ENCODE measurements at regions not wholly inside any gene's neighbourhood (a gene's known extent, or its start where the extent isn't known, plus 50 kb on each side); places are given as distances from the start of the nearest gene placed in this dataset.
A peak's percentile ranks its signal among the peaks of the same experiment; 100 is the strongest.

DNA sequence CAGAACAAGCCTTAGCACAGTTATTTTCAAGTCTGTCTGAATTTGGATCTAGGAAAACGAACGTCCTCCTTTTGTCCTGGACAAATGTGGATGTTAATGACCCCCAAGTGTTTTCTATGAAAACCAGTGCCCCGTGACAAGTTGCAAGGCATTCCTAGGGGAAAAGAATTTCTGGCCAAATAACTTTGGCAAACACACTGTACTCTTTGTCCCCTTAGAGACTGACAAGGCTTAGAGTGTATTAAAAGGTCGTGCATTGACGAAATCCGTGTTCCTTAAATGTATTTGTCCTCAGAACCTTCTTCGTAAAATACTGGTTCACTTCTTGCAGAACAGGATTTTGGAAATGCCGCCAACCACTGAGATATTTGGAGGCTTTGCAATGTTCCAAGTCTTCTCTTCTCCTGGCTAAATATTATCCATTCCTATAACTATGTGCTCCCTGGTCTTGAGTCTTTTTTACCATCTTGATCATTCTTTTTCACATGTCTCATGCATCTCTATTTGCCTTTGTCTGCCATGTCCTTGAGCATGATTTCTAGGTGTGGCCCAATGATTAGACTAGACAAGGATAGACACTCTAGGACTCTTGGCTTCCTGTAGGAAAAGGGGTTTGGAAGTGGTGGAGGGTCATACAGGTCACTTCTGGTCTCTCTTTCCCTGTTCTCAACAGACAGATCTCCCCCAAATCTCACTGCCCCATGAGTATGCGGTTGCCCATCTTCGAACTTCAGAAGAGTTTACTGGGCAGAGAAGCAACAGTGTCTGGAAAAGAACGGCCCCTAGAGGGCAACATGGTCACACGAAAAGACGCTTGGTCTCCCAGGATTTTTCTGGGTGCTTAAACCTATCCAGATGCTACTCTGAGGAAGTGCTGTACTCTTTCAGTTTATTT lies 117.5 kb downstream of the EDEM1 start:
- DNase-seq = peak; percentile 48

DNA sequence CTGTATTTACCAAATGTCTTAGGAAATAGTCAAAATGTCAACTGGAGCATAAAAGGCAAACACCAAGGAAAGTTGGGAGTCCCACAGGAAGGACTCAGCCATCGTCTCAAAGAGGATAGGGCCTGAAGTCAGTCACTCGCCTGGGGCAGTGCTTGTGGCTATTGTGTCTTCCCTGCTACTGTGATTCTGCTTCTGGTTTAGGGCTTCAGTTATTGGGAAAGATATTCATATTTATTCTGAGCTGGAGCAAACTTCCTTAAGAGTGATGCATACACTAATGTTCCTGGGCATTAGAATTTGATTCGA lies 118.1 kb downstream of the EDEM1 start:
- no peak for DNase-seq

DNA sequence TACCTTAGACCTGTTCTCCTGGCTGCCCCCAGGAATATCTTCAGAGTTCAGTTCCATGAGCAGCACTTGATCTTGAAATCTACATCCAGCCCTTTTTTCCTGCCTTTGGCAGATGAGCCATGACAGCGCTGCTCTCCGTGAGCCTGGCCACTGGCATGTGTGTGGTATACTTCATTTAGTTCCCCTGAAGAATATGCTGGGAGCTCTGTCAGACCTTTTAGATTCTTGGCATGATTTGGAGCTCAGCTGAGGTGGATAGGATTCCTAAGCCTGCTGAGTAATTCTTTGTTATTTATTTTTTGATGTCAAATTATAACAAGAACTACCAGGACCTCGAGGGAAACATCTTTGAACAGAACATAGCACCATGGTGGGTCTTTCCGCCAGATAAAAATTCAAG lies 121.7 kb downstream of the EDEM1 start:
- no peak for DNase-seq

DNA sequence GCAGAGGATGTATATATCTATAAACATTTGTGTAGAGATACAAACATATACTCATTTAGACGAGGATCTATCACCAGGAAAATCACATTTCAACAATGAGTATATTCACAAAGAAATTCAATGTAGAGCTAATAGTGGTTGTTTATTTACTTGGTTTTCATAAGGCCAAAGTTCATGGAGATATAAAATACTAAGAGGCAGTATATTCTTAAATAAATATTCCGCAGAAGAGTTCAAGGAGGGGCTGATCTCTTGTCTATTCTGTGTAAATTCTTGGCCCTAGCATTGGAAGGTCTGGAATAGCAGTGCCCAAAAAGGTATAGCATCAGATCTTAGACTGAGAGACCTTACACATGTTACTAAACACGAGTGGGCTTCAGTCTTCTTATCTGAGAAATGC lies 122.1 kb downstream of the EDEM1 start:
- no peak for DNase-seq

DNA sequence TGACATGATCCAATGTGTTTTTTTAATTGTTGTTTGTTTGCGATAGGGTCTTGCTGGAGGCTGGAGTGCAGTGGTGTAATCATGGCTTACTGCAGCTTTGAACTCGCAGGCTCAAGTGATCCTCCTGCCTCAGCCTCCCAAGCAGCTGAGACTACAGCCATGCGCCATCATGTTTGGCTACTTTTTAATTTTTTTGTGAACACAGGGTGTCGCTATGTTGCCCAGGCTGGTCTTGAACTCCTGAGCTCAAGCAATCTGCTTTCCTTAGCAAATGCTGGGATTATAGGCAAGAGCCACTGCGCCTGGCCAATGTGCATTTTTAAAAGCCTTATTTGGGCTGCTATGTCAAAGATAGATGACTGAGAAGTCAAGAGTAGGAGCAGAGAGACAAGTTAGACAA lies 123.0 kb downstream of the EDEM1 start:
- DNase-seq = no peak

DNA sequence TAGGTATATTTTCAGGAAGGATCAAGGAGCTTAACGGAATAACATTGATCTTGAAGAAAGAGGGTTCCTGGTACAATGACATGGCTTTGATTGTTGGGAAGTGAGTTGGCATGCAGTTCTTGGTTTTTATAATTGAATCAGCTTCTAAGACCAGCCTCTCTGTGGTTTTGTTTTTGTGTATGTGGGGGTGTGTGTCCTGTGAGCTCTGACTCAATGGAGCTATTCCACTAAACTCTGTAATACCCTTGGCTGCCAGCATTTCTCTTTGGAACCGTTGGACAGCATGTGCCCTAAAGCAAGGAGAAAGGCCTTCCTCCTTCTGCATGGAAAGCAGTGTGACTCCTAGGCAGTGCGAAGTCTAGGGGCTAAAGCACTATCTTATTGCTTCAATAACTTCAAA lies 124.8 kb downstream of the EDEM1 start:
- no peak for DNase-seq

DNA sequence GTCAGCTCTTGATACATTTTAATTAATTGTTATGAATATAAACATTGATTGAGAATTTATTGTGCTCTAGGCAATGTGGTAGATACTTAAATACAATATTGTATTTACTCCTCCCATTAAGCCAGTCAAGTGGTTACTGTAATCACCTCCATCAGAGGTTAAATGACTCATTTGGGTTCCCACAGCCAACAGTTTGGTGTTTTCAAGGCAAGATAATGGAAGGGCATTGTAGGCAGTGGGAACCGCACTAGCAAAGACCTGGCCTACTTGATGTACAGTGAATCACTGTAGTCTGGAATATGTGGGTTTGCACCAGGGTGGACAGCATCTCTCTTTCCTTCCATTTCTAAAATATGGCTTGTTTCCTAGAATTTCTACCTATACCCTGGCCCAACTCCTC lies 127.4 kb downstream of the EDEM1 start:
- DNase-seq = peak; percentile 12

DNA sequence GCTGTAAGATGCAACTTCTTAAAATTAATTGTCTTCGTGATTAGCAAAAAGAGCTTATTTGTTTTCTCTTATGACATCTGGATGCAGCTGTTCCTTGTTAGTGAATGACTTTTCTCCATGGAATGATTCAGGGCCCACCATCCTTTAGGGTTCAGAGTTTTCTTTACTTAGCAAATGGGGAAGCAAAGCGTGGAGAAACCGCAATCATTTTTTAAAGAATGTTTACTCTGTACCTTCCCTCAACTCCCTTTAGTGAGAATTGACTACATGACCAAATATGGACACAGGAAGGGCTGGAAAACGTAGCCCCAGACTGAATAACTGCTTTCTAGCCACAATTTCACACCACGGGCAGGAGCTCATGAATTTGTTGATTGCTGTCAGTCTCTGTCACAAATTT lies 130.1 kb downstream of the EDEM1 start:
- DNase-seq = no peak

DNA sequence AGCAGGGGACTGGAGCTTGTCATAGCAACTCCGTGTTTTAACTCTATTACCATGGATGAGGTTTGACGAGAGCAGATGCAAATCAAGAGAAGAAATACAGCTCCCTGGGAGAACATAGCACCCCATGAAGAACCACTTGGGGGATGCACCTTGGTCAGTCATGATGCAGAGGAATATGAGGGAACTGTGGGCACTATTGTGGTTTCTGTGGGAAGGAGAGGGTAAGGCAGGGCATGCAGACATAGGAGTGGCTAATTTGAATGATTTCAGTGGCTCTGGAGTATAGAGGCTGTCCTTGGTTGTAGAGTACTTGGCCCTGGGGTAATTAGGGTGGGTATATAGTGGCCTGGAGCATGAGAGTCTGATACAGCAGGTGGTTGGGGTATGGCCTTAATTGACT lies 131.9 kb downstream of the EDEM1 start:
- no peak for DNase-seq

DNA sequence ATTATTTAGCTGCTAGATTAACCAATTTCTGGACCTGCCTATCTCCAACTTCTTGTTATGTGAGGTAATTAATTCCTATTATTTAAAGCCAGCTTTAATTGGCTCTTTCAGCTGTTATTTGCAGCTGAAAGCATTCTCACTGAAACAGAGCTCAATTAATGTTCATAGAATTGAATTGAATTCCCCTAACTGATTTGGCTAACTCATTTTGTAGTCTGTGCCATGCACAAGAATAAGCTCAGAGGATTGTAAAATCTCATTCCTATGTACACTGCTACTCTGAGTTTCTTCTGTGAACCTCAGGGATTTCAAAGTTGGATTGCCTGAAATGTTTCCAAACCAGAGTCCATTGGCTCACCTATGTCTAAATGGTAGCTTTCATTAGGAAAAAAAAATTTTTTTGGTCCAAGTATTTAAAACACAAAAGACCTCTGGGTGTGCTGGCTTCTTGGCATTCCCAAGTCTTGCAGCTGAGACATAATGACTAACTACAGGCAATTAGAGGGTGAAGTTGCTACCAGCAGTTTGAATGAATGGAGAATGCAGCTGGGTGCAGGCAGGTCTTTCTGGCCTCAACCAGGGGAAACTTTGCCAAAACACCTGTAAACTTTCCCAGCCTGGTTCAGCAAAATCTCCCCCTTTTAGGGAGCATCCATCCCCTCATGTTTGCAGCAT lies 134.3 kb downstream of the EDEM1 start:
- no peak for DNase-seq

DNA sequence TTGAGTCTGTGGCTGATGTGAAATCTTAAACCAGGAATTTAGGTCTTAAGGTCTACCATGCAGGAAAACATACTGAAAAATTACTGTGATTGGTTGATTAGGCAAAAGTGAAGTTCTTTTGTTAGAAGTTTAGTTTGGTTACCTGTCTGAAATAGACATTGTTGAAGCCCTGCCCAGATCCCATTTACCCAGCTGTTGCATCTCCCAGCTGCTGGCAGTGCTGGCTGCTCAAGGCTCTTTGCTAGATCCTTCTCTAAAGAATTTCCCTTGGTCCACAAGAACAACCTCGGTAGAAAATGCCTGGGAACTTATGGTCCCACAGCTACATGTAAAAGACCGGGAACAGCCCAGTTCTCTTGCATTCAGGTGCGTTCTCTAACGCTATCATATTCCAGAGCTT lies 137.3 kb downstream of the EDEM1 start:
- no peak for DNase-seq

DNA sequence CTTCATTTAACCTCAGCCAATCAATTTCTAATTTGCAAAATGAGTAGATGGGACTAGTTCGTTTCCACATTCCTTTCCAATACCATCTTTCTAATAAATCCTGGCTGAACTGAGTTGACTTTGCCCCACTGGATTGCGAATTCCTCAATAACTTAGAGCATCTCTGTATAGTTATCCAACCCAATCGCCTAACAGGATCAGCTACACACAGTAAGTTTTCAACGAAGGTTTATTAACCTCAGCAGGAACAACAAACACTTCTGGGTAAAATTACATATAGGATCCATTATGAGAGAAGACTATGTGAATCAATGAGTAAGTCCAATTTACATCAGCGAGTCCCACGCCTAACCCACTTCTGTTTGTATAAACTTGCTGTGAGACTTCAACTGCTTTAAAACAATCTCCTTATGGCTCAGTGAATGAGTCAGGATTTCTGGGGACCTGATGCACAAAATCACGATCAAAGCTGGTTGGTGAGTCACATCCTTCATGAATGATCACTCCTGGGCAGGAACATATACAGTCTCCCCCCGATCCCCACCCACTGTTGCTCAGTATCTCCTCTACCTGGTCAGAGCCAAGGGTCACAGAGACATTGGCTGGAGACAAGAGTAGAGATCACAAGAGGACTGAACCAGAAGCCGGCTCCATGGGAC lies 142.8 kb downstream of the EDEM1 start:
- no peak for DNase-seq

DNA sequence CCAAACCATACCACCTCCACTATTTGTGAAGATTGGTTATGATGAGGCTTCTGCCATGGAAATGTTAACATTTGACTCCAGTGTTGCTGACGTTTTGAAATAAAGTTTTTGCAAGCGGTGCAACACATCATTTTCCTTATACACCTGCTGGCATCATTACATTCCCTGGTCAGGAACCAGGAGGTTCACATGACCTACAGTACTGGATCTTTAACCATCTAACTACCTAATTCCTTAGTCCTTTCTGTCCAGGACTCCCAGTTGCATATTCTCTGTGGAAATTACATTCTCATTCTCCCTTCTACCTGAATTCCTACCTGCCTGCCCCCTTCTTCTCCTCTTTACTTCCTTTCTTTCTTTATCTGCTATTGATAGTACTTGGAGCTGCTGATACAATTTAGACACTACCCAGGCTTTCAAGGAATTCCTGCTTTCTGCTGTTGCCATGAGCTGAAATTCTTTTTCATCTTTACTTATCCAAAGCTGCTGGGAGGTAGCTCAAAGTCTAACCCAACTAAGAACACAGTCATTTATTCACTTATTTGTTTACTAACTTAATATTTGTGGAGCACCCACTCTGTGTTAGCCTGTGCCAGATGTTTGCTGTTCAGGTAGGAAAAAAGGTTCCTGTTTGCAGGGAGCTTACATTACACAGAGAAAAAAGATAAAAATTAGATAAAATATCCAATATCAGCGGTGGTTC lies 144.2 kb downstream of the EDEM1 start:
- DNase-seq = no peak

DNA sequence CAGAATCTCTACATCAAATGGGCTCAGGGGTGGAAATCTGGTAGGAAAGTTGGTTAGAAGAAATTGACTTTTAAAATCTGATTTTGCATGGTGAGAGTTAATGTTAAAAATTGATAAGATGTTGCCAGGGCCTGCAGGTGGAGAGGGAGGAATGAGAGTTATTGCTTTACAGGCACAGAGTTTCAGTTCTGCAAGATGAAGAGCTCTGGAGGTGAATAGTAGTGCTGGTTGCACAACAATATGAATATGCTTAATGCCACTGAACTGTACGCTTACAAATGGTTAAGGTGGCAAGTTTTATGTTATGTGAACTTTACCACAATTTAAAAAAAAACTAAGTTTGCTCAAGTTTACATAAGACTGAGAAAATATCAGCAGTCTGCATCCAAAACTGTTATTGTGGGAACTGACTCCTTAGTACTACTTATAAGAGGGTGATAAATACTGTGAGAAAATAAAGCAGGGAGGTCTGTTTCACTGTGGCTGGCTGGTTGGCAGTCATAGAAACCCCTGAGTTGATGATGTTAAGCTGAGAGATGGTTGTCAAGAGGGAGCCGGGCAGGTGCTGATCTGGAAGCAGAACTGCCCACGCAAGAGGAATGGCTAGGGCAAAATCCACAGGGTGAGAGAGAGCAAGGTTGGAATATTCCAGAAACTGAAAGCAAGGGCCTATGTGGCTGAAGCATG lies 144.9 kb downstream of the EDEM1 start:
- DNase-seq = no peak

DNA sequence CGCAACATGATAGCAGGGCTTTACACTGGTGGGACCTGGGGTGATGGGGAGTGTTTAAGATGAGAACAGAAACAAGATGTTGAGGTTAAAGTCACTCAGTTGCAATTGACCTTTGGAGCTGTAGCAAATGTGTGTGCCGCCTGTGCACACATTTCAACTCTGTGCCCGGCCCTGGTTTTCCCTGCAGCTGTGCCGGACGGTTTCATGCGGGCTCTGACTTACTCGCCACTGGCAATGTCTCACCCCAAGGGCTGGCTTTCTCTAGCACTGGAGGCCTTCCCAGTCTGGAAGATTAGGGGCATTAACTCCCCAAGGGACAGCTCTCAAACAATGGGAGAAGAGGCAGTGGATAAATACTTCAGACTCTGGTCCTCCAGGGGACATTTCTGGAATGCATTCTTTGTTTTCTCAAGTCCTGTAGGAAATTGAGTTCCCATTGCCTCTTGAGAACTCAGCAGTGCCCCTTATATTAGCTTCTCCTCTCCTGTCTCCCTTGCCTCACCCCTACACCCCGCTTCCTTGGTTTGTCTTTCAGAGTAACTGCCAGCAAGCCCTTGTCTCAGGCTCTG lies 152.5 kb downstream of the EDEM1 start:
- no peak for DNase-seq

DNA sequence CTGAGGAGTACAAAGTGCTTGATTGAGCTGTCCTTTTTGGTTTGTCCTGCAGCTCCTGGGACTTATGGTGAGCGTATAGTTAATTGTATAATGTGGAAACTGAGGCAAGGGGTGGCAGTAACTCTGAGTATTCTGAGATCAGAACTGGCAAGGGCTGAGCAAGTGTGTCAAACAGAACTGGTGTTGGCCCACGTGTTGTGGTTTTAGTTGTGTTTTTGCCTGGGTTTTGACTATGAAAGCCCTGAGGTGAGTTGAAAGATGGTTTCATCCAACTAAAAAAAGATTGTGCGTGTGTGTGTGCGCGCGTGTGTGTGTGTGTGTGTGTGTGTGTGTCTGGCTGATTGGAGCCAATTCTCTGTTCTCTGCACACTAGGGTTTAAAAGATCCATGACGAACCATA lies 154.1 kb downstream of the EDEM1 start:
- no peak for DNase-seq

DNA sequence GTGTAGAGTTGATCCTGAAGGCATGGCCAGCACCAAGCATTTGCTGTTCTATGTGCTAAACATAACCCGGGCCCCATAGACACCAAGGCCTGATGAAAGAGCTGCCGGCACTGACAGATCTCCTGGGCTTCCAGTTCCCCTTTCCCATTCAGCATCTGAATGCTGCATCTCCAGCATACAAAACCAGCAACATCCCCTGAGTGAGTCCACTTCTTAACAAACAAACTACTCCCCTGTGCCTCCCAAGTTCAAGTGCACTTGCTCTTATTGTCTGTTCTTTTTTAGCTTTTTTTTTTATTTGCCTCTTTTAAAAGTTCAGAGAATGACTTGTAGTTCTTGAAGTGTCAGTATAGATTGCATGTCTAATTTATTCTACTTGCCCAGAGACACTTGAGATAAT lies 156.0 kb downstream of the EDEM1 start:
- peak; percentile 55 for DNase-seq

DNA sequence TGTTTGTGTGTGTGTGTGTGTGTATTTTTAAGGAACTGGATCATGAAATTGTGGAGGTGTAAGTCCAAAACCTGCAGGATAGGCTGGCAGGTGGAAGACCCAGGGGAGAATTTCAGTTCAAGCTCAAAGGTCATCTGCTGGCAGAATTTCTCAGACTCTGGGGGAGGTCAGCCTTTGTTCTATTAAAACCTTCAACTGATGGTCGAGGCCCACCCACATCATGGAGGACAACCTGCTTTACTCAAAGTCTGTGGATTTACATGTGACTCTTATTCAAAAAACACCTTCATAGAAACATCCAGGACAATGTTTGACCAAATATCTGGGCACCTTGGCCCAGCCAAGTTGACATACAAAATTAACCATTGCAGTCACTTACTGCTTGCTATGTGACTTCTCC lies 157.2 kb downstream of the EDEM1 start:
- no peak for DNase-seq

DNA sequence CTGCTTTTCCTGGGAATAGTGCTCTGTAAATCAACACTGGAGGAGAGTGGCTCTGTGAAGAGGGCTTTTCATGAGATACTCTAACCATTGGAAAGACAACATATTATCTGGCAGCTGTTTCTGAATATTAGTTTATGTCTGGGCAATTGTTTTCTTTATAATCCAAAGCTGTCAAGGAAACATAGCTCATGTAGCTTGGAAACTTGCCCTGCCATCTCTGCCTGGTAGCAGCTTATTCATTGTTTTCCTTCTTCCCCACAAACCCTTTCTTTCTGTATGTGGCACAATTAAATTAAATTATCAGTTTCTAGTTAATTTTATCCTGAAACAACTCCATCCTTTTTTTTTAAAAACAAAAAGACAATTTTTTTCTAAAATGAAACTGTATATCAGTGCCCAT lies 160.0 kb downstream of the EDEM1 start:
- DNase-seq = peak; percentile 62

DNA sequence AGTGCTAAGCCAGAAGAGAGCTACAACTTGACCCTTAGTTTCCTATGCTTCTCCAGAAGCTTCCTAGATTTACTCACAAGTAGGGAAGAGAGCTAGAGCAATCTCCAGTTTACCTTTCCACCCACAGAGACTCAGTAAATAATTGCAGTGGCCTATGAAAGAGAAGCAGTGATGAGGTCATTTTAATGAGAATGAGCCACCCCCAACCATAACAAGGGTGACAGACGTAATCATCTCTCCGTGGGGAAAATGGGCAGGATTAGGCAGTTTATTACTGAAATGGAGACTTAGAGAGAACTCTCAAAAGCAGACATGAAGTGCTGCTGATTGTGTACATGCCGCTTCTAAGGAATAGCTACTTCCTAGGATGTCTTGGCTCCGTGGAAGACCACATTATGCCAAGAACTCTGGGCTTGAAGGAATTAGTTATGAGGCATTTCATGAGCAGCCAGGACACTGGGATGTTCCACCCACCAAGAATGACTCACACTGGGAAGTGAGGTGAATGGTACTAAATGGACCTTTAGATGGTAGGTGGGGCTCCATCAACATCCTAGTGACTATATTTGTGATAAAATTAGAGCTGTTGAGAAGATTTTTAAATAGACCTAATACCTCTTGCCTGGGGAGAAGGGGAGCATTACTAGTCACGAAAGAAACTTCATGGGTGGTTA lies 160.9 kb downstream of the EDEM1 start:
- DNase-seq = peak; percentile 66

DNA sequence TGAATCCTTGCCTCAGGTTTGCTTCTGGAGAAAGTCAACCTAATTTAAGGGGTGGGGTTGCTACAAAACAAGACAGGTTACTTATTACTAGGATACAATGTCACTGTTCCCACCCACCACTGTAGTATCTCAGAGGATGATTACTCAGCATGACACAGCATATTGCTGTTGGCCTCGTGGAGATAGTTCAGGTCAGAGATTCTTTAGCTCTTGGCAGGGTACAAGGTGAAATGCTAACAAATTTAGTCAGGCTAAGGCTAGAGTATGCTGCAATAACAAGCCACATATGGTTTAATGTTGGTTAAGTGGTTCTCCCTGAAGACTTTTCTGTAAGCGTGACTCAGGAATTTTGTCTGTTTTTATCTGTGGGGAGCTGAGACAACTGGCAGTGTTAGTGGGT lies 161.8 kb downstream of the EDEM1 start:
- DNase-seq = no peak

DNA sequence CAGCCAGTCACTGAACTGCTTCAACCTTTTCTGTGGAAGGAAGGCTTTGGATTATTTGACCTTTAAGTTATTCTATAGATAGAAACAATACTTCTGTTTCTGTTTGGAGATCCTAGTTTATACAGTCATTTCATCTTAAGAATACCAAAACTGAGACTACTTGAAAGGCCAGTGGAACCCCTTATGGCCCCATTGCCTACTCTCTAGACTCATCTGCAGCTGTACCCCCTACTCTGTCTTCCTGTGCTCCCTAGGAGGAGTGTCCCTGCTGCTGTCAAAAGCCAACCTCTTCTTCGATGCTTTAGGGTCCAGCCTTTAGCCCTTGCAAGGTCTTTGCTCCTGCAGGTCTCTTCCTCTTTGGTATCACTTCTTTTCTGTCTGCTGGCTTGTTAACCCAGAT lies 169.6 kb downstream of the EDEM1 start:
- DNase-seq = no peak

Data from NCI-H69 (cell line).